ENCODE measurements at regions not wholly inside any gene's neighbourhood (a gene's known extent, or its start where the extent isn't known, plus 50 kb on each side); places are given as distances from the start of the nearest gene placed in this dataset.

DNA sequence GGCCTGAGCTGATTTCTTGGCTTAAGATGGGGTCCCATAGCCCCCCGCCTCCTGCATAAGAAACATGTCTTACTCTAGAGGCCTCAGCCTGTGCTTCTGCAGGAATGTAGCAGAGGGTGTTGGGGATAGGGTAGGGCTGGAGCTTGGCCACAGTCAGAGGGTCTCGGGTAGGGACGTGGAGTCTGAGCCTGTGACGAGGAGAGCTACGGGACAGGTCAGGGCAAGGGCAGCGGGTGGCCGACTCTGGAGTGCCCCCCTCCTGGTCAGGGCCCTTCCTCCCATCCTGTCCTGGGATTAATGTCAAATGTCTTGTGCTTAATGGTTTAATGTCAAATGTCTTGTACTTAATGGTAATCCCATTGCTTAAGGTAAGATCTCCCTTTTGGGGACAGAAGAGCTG is 130.4 kb downstream of the GLI2 start:
- no peak for DNase-seq (ENCODE audit: low read depth)

DNA sequence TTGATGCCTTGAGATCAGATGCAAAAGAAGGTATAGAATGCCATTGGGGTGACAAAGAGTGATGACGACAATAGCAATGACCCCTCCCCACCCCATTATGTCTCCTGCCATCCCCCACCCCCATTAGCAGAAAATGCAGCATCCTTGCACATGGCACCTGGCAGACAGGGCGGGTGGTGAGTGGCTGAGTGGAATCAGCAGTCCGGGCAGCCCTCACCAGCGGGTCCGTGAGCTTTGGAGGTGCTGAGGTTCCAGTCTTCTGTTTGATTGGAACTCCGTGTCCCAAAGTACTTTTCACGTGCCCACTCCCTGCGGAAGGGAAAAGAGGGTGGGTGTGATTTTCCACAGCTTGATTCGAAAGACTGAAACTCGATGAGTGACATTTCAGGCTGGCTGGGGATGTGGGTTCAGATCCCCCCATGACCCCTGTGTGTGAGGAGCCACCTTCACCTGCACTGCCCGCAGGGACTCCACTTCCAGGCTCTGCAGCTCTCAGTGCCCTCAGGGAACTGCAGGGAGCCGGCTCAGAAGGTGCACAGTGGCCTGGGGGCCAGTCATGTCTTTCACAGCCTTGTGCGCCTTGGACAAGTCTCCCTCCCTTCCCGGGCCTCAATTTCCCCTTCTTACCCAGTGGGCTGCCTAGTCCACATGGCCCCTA is 130.9 kb downstream of the GLI2 start:
- no peak for DNase-seq (ENCODE audit: low read depth)

DNA sequence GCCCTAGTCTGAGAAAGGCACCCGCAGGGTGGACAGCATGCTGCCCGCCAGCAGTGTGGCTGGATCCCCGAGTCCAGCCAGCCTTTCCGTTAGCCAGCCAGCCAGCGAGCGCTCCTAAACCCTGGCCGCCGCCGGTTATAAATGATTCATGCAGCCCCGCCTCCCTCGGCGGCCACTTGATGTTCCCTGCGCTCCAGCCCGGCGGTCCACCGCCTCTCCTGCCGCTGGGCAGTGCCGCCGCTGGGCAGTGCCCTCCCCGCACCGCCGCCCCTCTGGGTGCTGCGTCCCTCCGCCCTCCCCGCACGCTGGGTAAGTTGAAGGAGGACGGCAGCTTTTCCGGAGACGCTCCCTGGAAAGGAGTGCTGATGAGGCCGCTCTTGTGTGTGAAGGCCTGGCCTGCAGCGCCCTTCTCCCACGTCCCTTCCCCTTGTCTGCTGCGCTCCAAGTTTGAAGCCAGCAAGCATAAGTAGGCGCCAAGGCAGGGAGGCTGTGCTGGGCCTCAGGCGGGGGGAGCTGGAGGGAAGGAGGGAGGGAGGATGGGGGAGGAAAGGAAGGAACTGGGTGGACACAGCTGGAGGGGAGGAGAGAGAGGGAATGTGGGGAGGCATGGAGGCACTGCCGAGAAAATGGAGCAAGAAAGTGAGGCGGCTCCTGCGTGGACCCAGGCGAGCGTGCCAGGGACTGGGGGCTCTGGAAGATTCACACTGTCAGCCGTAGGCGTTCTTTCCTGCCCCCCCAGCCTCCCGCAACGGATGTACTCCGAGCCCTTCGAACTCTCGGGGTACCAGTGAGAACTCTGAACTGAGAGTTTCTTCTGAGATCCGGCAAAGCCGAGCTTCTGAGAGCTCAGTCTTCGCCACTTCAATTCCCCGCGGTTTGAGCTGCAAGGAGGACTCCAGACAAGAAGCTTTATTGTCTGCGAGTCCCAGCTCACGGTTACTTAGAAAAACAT is 131.9 kb downstream of the GLI2 start:
- no peak for DNase-seq (ENCODE audit: low read depth)

DNA sequence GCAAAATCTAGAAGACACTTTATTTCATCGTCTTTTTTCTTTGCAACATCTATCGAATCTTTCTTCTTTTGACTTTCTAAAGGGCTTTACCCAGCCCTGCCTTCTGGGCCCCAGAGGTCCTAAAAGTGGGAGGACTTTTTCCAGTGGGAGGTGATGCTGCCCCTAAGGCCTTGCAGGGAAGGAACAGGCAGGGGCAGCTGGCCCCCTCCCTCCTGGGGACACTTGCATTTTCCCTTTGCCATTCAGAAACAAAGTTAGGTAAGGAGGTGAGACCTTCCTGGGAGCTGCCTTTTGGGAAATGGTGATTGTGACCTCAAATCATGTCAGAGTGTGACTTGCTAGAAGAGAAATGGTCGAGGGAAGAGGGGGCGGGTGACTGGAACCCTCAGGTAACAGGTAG is 132.7 kb downstream of the GLI2 start:
- no peak for DNase-seq (ENCODE audit: low read depth)

DNA sequence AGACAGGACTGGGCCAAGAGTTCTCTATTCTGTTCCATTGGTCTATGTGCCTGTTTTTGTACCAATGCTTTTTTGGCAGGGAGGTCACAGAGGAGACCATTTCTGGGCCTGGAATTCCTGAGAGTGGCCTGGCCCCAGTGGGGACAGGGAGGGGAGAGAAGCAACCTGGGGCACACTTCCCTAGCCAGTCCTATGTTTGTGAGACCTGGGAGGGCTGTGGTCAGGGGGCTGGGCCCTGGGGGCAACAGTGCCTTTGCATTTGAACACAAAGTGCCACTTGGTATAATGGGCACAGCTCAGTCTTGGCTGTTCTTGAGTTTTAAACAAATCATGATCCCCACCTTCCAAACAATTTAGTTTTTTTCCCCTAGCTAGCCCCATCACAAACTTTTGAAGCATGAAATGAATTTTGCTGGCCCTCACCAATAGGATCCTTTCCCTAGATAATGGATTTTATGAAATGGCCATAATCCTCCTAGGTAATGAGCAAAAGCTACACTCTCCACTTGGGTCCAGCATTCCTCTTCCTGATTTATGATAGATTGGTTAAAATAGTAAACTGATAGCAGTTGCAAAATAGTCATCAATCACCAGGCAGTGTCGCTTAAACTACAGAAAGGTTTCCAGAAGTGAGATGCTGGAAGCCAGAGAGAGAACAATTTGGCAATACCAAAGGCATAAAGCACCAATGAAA is 133.5 kb downstream of the GLI2 start:
- no peak for DNase-seq (ENCODE audit: low read depth)

DNA sequence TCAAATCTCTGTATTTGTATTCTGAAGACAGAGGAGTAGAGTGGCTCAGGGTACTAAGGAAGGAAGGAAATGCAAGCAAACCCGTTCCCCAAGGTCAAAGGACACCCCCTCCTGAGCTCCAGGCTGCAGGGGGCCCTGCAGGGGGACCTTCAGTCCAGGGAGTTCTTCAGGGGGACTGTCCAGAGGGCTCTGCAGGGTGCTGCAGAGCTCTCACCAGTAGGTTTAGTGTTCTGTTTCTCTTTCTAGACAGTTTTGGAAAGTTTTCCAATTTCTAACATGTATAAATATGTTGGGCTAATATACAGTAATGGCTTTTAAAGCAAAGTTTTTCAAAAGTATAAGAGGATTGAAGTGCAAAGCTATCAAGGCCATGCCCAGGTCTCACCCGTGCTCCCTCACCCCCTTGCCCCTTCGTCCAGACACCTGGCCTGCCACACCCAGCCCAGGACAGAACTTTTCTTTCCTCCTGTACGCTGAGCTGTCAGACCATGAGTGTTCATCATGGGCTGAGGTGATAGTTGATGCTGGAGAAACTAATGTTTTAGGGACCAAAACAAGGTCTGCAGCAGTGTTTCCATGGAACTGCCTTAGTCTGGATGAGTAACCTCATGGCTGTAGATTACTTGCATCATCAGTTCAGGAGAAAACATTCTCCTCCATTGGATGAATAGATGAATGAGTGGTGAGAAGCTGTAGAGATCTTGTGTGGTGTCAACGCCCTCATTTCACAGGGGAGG is 134.2 kb downstream of the GLI2 start:
- DNase-seq (ENCODE audit: low read depth): no peak

DNA sequence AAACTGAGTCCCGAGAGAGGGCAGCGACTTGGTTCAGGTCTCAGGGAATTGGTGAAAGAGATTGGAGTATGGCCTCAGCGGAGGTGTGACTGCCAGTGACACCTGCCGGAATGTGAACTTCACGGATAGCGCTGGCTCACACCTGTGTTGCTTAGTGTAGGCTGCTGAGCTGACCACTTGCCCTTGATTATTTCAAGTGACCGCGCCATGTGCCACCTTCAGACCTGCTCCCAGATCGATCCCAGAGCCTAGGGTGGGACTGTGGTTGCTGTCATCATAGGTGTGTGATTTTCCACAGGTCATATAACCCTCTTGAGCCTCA is 134.8 kb downstream of the GLI2 start:
- DNase-seq (ENCODE audit: low read depth): no peak

DNA sequence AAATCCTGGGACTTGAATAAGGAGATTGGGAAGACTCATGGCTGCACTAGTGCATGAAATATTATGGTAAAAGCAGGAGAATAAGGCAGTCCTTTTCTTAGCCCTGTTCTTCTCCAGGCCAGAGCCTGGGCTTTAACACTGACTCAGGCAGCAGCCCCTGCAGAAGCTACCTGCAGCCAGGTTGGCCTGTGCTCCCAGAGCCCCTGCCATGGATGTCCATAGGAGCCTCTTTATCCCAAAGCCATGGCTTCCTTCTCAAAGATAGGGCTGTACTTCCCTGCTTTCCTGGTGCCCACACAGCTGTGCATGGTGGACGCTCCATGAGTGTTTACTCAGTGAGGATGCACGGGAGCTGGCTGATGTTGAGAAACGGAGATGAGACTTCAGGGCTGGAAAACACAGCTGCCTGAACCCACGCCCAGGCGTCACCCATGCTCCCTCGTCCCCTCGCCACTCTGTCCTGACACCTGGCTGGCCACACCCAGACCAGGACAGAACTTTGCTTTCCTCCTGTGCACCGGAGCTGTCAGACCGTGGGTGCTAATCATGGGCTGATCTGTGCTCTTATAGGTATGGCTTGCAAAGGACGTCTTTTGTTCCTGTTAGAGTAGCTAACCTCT is 135.5 kb downstream of the GLI2 start:
- DNase-seq (ENCODE audit: low read depth): no peak

DNA sequence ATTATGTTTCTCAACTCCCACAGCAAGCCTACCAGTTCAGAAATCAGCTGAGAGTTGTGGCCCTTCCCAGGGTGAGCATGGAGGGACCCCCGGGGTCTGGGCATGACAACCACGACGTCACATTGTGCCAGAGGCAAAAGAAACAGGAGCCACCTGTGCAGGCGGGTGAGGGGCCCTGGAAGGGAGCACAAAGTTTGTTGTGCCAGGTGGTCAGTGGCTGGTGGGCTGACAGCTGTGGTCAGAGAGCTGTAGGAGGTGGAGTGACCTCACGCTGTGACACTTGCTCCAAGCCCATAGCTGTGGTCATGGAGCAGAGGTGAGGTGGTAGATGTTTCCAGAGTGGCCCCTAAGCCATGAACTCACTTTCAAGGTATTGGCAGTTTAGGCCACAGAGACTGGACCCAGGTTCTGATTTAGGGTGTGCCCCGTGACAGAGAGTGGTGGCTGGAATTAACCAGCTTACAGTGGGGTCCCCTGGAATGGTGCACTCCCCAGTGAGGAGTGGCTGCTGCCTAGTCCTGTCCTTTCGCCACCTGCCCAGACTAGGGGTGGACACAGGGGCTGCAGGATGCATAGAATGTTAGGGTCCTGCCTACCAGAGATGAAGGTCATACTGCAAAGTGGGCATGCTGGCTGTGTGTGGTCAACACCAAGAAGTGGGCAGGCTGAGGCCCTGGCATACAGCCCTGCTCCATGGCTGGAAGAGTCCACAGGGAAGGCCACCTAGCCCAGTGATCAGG is 136.4 kb downstream of the GLI2 start:
- DNase-seq (ENCODE audit: low read depth): no peak

DNA sequence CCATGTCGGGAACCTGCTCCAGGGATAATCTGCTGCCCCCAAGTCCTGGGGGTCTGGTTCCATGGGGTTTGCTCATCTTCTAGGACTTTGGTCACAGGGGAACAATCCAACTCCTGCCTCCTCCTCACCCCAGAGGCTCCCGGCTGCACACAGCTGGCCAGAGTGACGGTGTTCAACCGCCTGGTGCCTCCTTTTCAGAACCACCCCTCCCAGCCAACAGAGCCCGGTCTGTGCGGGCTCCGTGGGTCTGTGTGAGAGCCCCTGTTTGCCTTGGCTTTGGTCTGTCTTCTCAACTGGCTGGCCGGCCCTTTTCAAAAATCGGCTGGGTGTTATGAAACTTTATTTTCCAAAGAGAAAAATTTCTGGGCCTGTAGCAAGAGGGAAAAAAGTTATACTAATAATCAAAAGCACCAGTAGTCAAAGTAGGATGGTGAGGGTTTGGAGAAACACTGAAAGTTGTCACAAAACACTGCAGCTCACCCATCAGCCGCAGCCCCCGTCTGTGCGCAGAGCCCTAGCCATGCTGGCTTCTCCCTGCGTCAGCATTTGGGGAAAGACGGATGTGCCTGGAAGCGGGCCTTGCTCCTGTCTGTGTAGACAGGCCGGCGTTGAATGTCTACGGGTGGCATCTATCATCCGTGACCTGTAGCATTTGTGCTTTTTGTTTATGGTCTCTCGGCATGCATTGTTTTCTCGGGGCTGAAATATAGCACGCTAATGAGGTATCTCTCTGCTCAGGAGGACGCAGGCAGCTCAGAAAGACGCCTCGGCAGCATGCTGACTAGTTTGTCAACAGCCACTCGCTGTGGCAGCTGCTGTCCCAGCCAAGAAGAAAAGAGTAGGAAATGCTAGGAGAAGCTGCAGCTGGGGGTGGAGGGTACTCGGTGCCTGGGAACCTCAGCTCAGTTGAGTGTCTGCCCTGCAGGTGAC is 138.6 kb downstream of the GLI2 start:
- no peak for DNase-seq (ENCODE audit: low read depth)

DNA sequence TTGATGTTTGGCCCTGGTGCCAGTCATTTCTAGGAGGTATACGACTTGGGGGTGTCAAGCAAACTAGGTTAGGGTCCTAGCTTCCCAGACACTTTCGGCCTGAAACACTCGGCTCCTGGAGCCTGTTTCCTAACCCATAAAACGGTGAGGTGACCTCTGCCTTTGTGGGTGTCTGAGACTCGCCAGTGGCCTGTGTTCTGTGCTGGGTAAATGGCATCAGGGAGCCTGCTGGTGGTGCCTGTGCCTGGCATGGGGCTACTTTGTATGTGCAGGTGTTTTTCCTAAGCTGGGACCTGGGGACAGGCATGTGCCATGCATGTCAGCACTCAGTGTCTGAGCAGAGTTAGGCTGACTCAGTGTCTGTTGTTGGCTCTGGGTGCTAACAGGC is 139.2 kb downstream of the GLI2 start:
- DNase-seq (ENCODE audit: low read depth): no peak

DNA sequence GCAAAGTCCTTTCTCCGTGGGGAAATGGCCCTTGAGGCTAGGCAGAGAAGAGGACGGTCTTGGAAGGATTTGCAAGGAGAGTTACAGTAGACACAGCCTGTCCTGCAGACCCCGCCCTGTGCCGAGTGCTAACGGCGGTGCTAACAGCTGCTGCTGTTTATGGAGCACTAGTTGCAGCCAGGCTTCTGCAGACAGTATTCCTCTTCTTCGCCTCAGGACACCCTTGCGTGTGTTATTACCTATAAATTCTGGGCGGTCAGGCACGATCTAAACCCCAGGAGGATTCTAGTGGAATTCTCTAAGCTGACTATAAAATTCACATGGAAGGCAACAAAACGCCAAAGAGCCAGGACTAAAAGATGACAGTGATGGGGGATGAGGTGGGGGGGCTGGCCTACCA is 139.8 kb downstream of the GLI2 start:
- no peak for DNase-seq (ENCODE audit: low read depth)

DNA sequence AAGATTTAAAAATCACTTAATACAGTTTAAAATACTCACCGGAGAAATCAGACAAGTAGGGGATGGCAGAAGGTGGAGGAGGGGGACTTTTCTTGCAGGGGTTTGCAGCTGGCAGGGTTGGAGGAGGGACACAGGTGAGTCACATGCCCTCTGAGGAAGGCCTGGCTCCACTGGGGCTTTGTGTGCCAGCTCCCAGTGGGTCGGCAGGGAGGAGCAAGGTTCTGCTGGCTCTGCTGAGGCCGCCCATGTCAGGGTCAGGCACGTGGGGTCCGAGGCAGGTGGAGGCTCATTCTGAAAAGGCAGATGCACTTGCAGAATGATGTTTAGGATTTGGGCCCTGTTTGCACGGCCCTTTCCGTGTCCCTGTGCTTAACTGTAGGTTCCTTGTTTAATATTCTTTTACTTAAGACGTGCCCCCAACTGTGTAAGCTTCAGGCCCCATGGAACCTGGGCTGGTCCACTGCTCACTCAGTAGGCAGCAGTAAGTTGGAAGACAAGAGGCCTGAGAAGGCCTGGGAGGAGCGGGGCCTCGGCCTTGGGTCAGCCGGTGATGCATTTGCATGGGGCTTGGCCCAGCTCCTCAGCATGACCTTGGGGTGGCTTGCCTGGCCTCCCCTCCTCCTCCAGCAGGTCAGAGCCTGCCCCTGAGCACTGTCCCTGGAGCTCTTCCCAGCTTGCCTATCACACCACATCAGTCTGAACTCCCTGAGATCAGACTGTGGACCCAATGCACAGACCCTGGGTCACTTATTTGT is 141.0 kb downstream of the GLI2 start:
- DNase-seq (ENCODE audit: low read depth): no peak

DNA sequence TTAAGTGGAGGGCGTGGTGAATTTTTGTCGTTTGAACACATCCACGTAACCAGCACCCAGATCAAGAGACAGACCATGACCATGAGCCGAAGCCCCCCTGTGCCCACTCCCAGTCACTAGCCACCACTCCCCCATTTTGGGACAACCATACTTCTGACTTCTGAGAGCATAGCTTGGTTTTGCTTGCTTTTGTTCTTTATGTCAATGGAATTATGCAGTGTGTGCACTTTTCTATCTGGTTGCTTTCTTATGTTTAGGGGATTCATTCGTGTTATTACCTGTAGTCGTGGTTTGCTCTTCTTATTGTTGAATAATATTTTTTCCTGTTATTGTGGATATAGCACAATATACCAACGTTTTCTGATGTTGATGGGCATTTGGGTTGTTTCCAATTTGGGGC is 141.7 kb downstream of the GLI2 start:
- no peak for DNase-seq (ENCODE audit: low read depth)

DNA sequence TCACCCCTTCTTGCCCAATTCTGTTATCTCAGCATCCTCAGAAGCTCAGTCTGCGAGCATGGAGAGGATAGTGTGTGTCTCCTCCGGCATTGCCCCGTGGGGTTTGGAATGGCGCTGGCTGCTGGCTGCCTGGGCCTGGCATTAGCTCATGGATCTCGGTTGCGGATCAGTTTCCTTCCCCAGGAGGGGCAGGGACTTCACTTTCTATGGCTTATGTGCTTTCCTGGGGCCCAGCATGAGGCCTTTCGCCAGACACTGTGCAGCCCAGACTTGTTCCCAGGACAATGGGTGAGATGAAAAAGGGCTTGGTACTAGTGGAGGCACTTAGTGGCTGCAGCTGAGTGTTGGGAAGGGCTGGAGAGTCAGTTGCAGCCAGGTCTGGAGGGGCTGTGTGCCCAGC is 143.3 kb downstream of the GLI2 start:
- DNase-seq (ENCODE audit: low read depth): no peak

DNA sequence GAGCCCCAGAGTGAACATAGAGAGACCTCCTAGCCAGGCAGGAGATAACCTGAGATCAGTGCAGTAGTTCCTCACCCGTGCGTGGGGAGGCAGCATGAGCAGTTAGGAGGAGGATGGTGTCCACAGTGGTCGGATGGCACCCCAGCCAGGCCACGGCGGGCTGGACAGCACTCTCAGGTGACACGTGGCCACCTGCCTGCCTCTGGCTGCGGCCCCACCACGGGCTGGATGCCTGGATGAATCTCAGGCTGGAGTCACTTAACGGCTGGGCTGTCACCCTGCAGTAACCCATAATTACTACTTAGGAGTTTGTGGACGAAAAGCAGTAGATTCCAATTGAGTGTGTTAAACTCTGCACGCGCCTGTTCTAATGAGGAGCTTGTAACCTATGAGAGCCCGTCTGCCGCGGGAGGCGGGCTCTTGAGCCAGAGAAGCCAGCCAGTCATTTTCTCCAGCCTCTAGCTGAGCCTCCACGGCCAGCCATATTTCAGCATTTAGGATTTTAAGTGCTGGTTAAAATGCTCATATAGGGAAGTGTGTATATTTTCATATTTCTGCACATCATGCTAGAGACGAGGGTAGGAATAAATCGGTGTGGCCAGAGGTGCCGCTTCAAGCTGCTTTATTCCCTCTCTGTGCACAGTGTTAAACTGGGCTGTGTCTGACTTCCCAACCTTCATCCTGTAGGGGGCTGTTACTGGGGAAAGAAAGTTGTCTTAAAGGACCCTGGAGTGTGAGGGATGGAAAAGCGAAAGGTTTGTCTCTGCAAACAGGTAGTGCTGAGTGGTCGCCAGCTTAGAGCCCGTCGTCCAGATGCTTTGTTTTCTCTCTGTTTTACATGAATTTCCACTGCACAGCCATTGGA is 144.0 kb downstream of the GLI2 start:
- DNase-seq (ENCODE audit: low read depth): no peak

DNA sequence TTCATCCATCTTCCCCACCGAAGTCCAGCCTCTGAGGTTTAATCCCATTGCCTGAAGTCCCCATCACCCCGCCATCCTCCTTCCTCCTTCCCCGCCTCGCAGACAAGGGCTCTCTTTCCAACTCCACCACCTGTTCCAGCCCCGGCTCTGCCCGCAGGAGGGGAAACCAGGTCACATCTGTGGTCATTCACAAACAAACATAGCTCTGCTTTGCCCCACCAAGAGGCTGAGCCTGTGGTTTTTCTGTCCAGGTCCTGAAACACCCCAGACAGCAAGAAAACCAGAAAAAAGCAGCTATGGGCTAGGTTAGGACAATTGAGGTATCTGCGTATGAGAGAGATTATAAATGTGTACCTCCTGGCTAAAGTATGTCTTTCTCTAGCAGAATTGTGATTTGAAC is 144.7 kb downstream of the GLI2 start:
- DNase-seq (ENCODE audit: low read depth): no peak

DNA sequence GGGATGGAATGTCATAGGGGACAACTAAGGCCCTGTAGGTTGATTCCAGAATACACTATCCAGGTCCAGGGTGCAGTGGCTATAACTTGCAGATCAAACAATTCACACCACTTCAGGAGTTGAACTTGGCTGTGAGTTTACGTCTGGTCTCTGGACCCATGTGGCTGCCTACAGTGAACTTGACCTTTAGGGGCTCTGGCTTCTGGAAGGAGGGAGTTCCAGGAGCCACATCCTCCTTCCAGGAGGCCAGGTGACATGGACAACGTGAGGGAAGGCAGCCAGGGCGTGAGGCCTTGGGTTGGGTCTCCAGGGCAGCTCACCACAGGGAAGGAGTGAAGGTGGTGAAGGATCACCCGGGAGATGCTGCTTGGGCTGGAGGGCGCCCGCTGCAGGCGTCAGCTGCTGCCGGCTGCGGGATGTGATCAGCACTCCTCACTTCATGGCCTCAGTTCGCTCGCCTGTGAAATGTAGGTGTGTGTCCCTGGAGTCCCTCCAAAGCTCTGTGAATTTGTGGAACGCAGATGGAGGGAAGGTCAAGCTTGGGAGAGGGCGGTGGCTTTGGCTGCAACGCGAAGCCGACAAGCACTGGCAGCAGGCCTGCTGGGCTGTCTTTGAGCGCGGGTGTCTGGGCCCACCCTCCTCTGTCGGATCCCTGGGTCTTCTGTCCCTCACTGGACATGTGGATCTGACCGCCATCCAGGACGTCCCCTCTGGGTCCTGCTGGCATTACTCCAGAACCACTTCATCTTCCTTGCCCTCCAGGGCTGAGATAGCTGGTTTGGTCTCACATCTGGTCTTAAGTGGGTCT is 146.5 kb downstream of the GLI2 start:
- DNase-seq (ENCODE audit: low read depth): no peak
